ENCODE measurements at regions not wholly inside any gene's neighbourhood (a gene's known extent, or its start where the extent isn't known, plus 50 kb on each side); places are given as distances from the start of the nearest gene placed in this dataset.

- no peak for TF ChIP-seq ZBTB33 (IDR thresholded peaks at IDR 0.05; ENCODE audit: extremely low read depth, insufficient replicate concordance, low read length)
- TF ChIP-seq CEBPB (IDR thresholded peaks at IDR 0.05; ENCODE audit: low read depth): no peak
- no peak for TF ChIP-seq MAX (IDR thresholded peaks at IDR 0.05)
- TF ChIP-seq FOSL1 (IDR thresholded peaks at IDR 0.05; ENCODE audit: low read depth): no peak
- TF ChIP-seq TCF7L2 (IDR thresholded peaks at IDR 0.05; ENCODE audit: borderline replicate concordance, extremely low read depth, insufficient read depth, insufficient read length): no peak
Measured at GRCh38 chr12:76957301-76957700, 78.5 kb upstream of the CSRP2 start (continued).

- no peaks in the 10 kb centered on the region for H3K79me2 ChIP-seq (ENCODE audit: insufficient read depth, low read length)
- CTCF ChIA-PET: interaction anchor here (0.6 to 2.6 kb wide), 2 partner anchors 58 to 972 kb away, joined by 3 to 13 read pairs; no protein-coding TSS in a partner anchor
- H3K36me3 ChIP-seq (ENCODE audit: control insufficient read depth in 1 of 2, insufficient read depth in 2 of 2, low read length in 2 of 2): no peaks in the 10 kb centered on the region
- peaks cover 0 to 8% of the 10 kb centered on the region in 2 experiments; a peak in 1 of 4 replicates for H3K4me1 ChIP-seq (ENCODE audit: control insufficient read depth in 1 of 2, insufficient read depth in 2 of 2, low read length in 2 of 2)
- intact Hi-C loops (cut with micrococcal nuclease): loop anchor here (1.0 to 5.0 kb wide), 2 partner anchors 58 to 734 kb away; no protein-coding TSS in a partner anchor
- POLR2A ChIA-PET: interaction anchor here (0.7 kb wide), 1 partner anchor 577 kb away, joined by 3 read pairs; no protein-coding TSS in a partner anchor
- H3K27ac ChIP-seq (ENCODE audit: low read depth, low read length): no peak overlapping the region
- DNase-seq (ENCODE audit: low read depth, low spot score) (peak; percentile 27), ATAC-seq (peak; percentile 75)
- peak; percentile 74 for TF ChIP-seq RAD21 (IDR thresholded peaks at IDR 0.05; ENCODE audit: low read depth)
- no peak for TF ChIP-seq YY1 (IDR thresholded peaks at IDR 0.05; ENCODE audit: extremely low read depth, insufficient replicate concordance, low read depth, low read length)
- peak; percentile 13 to 58 (median 41); a peak in 3 of 6 replicates for TF ChIP-seq CTCF (IDR thresholded peaks at IDR 0.05 in 2 of 3, conservative IDR thresholded peaks at IDR 0.05 in 1 of 3; ENCODE audit: borderline replicate concordance in 1 of 3, insufficient read depth in 1 of 3, low read depth in 2 of 3, low read length in 2 of 3)
- RAD21 ChIA-PET (ENCODE audit: low non-redundant PET in 1 of 2, low total read pairs in 2 of 2, uncharacterized antibody in 2 of 2, unreplicated experiment in 2 of 2): no interaction called here
- H3K27me3 ChIP-seq (ENCODE audit: insufficient read depth, low read length): no peaks in the 10 kb centered on the region
- no peak overlapping the region for H2AFZ ChIP-seq (ENCODE audit: low read depth, low read length, poor library complexity, severe bottlenecking)
- H3K9me3 ChIP-seq (ENCODE audit: control insufficient read depth in 1 of 2, insufficient read depth in 1 of 2, low read depth in 1 of 2, low read length in 2 of 2): no peaks in the 10 kb centered on the region
- no peaks in the 10 kb centered on the region for H4K20me1 ChIP-seq (ENCODE audit: insufficient read depth)
- no peak overlapping the region for H3K4me2 ChIP-seq (ENCODE audit: low read length)
- no peaks in the 10 kb centered on the region for H3K9me2 ChIP-seq (ENCODE audit: insufficient read depth)
- H3K4me3 ChIP-seq (replicated peaks in 1 of 2; ENCODE audit: low read depth in 1 of 2, low read length in 2 of 2): no peak overlapping the region
- BruUV-seq (replicated peaks): no TSS peak
- H3K9ac ChIP-seq (ENCODE audit: low read length): no peak overlapping the region
Measured at GRCh38 chr12:76952995-76953394, 74.2 kb upstream of the CSRP2 start.

Data from HCT116 (cell line).